Astrocyte (in vitro differentiated cells and primary cell): ENCODE measurements at regions not wholly inside any gene's neighbourhood (a gene's known extent, or its start where the extent isn't known, plus 50 kb on each side); places are given as distances from the start of the nearest gene placed in this dataset.

ENCODE experiments used
- EZH2 ChIP-seq: IDR thresholded peaks from 2 replicates; pipeline ENCODE4 v1.6.1; 2012; ENCODE audit warnings: mild to moderate bottlenecking, low read length, inconsistent platforms; ENCODE audit not compliant: insufficient read depth
- TF ChIP-seq, protein P1 (sequence below): IDR thresholded peaks from 2 replicates; pipeline ENCODE4 v1.5.1; 2011; ENCODE audit warnings: low read depth, mild to moderate bottlenecking, inconsistent platforms, low read length, moderate library complexity; ENCODE audit not compliant: insufficient read depth

DNA sequence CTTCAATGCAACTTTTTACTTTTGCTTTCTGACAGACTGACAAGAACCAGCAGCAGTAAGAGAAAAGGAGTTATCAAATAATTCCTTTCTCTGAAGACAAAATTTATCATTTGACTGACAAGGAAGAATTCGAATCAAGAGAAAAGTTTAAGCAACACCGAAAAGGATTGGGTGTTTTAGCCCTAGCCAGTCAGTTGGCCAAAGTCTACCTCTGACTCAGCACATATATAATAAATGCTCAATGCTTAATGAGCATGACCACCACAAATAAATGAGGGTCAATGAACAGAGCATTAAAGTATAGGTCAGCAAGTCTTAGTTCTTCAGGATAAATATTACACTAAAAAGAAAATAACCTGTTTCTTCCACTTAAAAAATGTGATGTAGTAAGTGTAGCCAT, 1603.5 kb upstream of the C9orf72 start:
- TF ChIP-seq, protein P1, sequence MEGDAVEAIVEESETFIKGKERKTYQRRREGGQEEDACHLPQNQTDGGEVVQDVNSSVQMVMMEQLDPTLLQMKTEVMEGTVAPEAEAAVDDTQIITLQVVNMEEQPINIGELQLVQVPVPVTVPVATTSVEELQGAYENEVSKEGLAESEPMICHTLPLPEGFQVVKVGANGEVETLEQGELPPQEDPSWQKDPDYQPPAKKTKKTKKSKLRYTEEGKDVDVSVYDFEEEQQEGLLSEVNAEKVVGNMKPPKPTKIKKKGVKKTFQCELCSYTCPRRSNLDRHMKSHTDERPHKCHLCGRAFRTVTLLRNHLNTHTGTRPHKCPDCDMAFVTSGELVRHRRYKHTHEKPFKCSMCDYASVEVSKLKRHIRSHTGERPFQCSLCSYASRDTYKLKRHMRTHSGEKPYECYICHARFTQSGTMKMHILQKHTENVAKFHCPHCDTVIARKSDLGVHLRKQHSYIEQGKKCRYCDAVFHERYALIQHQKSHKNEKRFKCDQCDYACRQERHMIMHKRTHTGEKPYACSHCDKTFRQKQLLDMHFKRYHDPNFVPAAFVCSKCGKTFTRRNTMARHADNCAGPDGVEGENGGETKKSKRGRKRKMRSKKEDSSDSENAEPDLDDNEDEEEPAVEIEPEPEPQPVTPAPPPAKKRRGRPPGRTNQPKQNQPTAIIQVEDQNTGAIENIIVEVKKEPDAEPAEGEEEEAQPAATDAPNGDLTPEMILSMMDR: no peak
- no peak for TF ChIP-seq EZH2
